ENCODE measurements at regions not wholly inside any gene's neighbourhood (a gene's known extent, or its start where the extent isn't known, plus 50 kb on each side); places are given as distances from the start of the nearest gene placed in this dataset.

GRCh38 chr10:128938558-128938957, 528.5 kb upstream of the MGMT start:
- Histone ChIP-seq H3K27me3 (ENCODE audit: insufficient read depth in 3 of 3, low read length in 2 of 3) (no peaks in the 10 kb centered on the region), H3K27ac (no peak overlapping the region), H3K4me1 (no peaks in the 10 kb centered on the region), H3K4me3 (no peak overlapping the region), H3K36me3 (ENCODE audit: insufficient read depth in 1 of 2, low read depth in 1 of 2) (no peaks in the 10 kb centered on the region), H3K9me3 (no peaks in the 10 kb centered on the region)
- ATAC-seq (no peak), DNase-seq (no peak)
- TF ChIP-seq, protein P1, sequence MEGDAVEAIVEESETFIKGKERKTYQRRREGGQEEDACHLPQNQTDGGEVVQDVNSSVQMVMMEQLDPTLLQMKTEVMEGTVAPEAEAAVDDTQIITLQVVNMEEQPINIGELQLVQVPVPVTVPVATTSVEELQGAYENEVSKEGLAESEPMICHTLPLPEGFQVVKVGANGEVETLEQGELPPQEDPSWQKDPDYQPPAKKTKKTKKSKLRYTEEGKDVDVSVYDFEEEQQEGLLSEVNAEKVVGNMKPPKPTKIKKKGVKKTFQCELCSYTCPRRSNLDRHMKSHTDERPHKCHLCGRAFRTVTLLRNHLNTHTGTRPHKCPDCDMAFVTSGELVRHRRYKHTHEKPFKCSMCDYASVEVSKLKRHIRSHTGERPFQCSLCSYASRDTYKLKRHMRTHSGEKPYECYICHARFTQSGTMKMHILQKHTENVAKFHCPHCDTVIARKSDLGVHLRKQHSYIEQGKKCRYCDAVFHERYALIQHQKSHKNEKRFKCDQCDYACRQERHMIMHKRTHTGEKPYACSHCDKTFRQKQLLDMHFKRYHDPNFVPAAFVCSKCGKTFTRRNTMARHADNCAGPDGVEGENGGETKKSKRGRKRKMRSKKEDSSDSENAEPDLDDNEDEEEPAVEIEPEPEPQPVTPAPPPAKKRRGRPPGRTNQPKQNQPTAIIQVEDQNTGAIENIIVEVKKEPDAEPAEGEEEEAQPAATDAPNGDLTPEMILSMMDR (IDR thresholded peaks at IDR 0.05), result no peak
- intact Hi-C loops (cut with DNase I), result no loop called here
- 55 to 71% (median 57%) methylated on average over 3 of the region's 3 CpGs for WGBS, 3 donors

- no peak for ATAC-seq
- Histone ChIP-seq H3K27ac (no peak overlapping the region), H3K4me3 (no peak overlapping the region), H3K4me1 (no peaks in the 10 kb centered on the region), H3K36me3 (ENCODE audit: insufficient read depth in 1 of 2, low read depth in 1 of 2) (no peaks in the 10 kb centered on the region), H3K9me3 (no peaks in the 10 kb centered on the region), H3K27me3 (ENCODE audit: insufficient read depth in 3 of 3, low read length in 2 of 3) (no peaks in the 10 kb centered on the region)
- TF ChIP-seq, protein P1 (IDR thresholded peaks at IDR 0.05), result no peak
- intact Hi-C loops (cut with DNase I), result no loop called here
- 95 to 97% (median 96%) methylated on average over 5 of the region's 5 CpGs for WGBS, 3 donors
- no peak for DNase-seq
These were observed 527.0 kb upstream of the MGMT start for GRCh38 chr10:128940081-128940480.

DNA sequence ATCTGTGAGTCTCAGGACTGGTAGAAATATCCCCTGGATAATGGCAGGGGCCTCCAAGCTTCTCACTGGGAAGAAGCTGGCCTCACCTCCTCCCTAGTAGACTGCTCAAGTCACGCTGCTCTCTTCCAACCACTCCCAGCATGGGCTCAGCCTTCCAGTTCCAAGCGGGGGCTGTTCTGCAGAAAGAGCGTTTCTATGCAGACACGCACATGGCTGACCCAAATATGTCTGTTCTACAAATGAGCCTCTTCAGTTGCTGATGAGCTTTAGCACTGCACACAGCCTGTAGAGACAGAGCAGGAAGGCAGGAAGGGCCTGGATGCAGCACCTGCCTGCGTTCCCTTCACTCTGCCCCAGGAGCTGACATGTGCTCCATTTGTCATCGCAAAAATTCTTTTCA, 523.9 kb upstream of the MGMT start:
- WGBS, 3 donors, result 82 to 94% (median 85%) methylated on average over 6 of the region's 6 CpGs
- ATAC-seq (no peak), DNase-seq (no peak)
- no peak overlapping the region for H3K27ac ChIP-seq
- intact Hi-C loops (cut with DNase I), result no loop called here
- no peaks in the 10 kb centered on the region for H3K36me3 ChIP-seq (ENCODE audit: insufficient read depth in 1 of 2, low read depth in 1 of 2)
- no peaks in the 10 kb centered on the region for H3K9me3 ChIP-seq
- no peak overlapping the region for H3K4me3 ChIP-seq
- no peaks in the 10 kb centered on the region for H3K4me1 ChIP-seq
- H3K27me3 ChIP-seq (ENCODE audit: insufficient read depth in 3 of 3, low read length in 2 of 3), result no peaks in the 10 kb centered on the region
- TF ChIP-seq, protein P1 (IDR thresholded peaks at IDR 0.05), result no peak

DNA sequence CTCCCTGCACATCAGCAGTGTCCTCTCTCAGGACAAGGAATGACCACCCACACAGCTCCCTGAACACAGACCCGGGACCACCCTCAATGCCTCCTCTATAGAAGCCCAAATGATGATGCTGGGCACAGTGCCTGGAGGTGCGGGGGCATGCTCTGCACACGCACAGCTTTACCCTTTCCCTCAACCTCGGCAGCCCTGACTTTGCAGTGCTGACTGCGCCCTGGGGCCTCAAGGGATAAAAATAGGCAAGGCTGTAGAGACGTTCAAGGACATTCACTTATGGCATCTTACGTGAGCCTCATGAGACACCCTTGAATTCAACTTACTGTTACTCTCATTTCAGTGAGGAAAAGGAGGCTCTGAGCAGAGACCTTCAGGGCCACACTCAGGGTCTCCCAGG, 521.6 kb upstream of the MGMT start:
- no peaks in the 10 kb centered on the region for H3K27me3 ChIP-seq (ENCODE audit: insufficient read depth in 3 of 3, low read length in 2 of 3)
- H3K4me1 ChIP-seq, result no peaks in the 10 kb centered on the region
- ATAC-seq (no peak), DNase-seq (no peak)
- H3K4me3 ChIP-seq, result no peak overlapping the region
- H3K36me3 ChIP-seq (ENCODE audit: insufficient read depth in 1 of 2, low read depth in 1 of 2), result no peaks in the 10 kb centered on the region
- H3K9me3 ChIP-seq, result no peaks in the 10 kb centered on the region
- WGBS, 3 donors, result 75 to 86% (median 82%) methylated on average over 7 of the region's 7 CpGs
- TF ChIP-seq, protein P1 (IDR thresholded peaks at IDR 0.05), result no peak
- no peak overlapping the region for H3K27ac ChIP-seq
- intact Hi-C loops (cut with DNase I), result no loop called here

GRCh38 chr10:128950159-128950915, 516.7 kb upstream of the MGMT start:
- Histone ChIP-seq H3K36me3 (ENCODE audit: insufficient read depth in 1 of 2, low read depth in 1 of 2) (no peaks in the 10 kb centered on the region), H3K4me3 (no peak overlapping the region), H3K4me1 (no peaks in the 10 kb centered on the region), H3K9me3 (no peaks in the 10 kb centered on the region), H3K27me3 (ENCODE audit: insufficient read depth in 3 of 3, low read length in 2 of 3) (no peaks in the 10 kb centered on the region), H3K27ac (no peak overlapping the region)
- no peak for DNase-seq
- no peak for ATAC-seq
- intact Hi-C loops (cut with DNase I), result no loop called here
- WGBS, 3 donors, result 86 to 90% (median 87%) methylated on average over 15 to 18 of the region's 18 CpGs
- TF ChIP-seq, protein P1 (IDR thresholded peaks at IDR 0.05), result no peak
